ENCODE measurements at regions not wholly inside any gene's neighbourhood (a gene's known extent, or its start where the extent isn't known, plus 50 kb on each side); places are given as distances from the start of the nearest gene placed in this dataset.

DNA sequence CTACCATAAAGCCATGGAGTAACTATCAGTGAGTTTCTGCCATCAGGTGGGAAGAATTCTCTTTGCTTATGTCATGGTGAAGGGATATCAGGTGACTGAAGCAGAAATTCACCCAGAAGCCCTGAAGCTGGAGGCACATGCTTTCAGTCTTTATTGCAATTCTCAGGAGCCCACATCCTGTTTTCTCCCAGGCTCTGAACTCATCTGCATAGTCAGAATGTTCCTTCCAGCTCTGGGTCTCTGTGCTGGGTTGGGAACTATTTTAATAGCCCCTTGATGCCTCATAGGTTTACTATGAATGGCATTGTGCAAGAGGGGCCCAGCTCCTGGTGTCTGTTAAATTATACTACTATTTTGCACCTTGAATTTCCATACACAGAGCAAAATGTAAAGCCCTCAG, 198.4 kb upstream of the SOX9 start:
- Histone ChIP-seq H3K9me3 (ENCODE audit: low read length) (no peaks in the 10 kb centered on the region), H3K9ac (ENCODE audit: low read length) (peak overlapping the region; percentile 27; the same call in 1 of the 2 replicates), H2AFZ (ENCODE audit: low read length) (0 out of 2 replicates have a peak overlapping the region, but pooled peaks have one; percentile 18), H3K79me2 (ENCODE audit: low read length) (no peaks in the 10 kb centered on the region), H3K36me3 (ENCODE audit: low read depth, low read length) (no peaks in the 10 kb centered on the region), H3F3A (ENCODE audit: low read length, unreplicated experiment) (no peaks in the 10 kb centered on the region), H3K27ac (ENCODE audit: low read length) (peak overlapping the region; percentile 81), H3K4me1 (ENCODE audit: insufficient read depth, low read length) (peaks cover 50% of the 10 kb centered on the region), H3K27me3 (ENCODE audit: low read length) (no peaks in the 10 kb centered on the region), H4K20me1 (ENCODE audit: low read length) (no peaks in the 10 kb centered on the region), H3K4me3 (ENCODE audit: low read length) (no peak overlapping the region), H3K4me2 (ENCODE audit: low read length) (peak overlapping the region; percentile 56), H3K9me2 (replicated peaks; ENCODE audit: low read length) (no peaks in the 10 kb centered on the region)
- CTCF ChIA-PET = no interaction called here
- POLR2A ChIA-PET (ENCODE audit: unreplicated experiment) = interaction anchor here (0.6 kb wide), 1 partner anchor 196 kb away, joined by 3 read pairs; no protein-coding TSS in a partner anchor
- intact Hi-C loops (cut with micrococcal nuclease) = loop anchor here (1.0 to 10.0 kb wide), 6 partner anchors 22 to 808 kb away; no protein-coding TSS in a partner anchor
- DNase-seq (peak; percentile 98), ATAC-seq (peak; percentile 78)
- TF ChIP-seq EZH2phosphoT487 (IDR thresholded peaks at IDR 0.05; ENCODE audit: borderline replicate concordance, low read length) = no peak
- TF ChIP-seq EZH2 (IDR thresholded peaks at IDR 0.05; ENCODE audit: low read length, unreplicated experiment) = no peak
- BruUV-seq (replicated peaks) = no TSS peak

DNA sequence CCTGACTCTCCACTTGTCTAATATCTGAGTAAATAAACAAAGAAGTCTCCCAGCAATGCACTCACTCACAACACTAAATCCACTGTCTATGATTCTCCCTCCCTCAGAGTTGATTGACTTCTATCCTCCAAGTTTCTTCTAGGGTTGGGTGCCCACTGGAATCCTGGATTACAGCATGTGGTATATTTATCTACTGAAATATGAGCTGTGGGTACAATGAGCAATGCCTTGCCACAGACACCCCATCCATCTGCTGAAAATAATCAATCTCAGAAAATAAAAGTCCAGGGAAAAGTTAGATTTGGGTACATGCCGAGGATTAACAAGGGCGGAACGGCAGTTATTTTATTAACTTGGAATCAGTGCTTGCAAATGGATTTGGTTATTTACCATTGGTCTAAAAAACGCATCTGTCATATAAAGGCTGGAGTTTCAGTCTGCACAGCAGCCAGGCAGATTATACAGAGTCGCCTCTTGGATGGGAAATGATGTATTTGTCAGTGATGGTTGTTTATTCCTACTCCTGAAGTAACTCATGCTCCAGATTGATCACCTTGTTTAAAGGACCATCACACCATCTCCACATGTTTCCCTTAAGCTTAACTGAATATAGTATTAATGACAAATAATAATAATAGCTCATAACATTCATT, 193.9 kb upstream of the SOX9 start:
- intact Hi-C loops (cut with micrococcal nuclease) = loop anchor here (10.0 kb wide), 2 partner anchors 292 to 812 kb away; no protein-coding TSS in a partner anchor
- Histone ChIP-seq H3K36me3 (ENCODE audit: low read depth, low read length) (no peaks in the 10 kb centered on the region), H3K4me2 (ENCODE audit: low read length) (0 out of 2 replicates have a peak overlapping the region, but pooled peaks have one; percentile 7), H3K9ac (ENCODE audit: low read length) (no peak overlapping the region), H3K9me2 (replicated peaks; ENCODE audit: low read length) (no peaks in the 10 kb centered on the region), H3K4me1 (ENCODE audit: insufficient read depth, low read length) (peaks cover 32% of the 10 kb centered on the region), H3K4me3 (ENCODE audit: low read length) (no peak overlapping the region), H2AFZ (ENCODE audit: low read length) (no peak overlapping the region), H3K9me3 (ENCODE audit: low read length) (no peaks in the 10 kb centered on the region), H3K27me3 (ENCODE audit: low read length) (no peaks in the 10 kb centered on the region), H3K79me2 (ENCODE audit: low read length) (no peaks in the 10 kb centered on the region), H4K20me1 (ENCODE audit: low read length) (no peaks in the 10 kb centered on the region), H3F3A (ENCODE audit: low read length, unreplicated experiment) (no peaks in the 10 kb centered on the region), H3K27ac (ENCODE audit: low read length) (no peak overlapping the region)
- TF ChIP-seq, protein P1, sequence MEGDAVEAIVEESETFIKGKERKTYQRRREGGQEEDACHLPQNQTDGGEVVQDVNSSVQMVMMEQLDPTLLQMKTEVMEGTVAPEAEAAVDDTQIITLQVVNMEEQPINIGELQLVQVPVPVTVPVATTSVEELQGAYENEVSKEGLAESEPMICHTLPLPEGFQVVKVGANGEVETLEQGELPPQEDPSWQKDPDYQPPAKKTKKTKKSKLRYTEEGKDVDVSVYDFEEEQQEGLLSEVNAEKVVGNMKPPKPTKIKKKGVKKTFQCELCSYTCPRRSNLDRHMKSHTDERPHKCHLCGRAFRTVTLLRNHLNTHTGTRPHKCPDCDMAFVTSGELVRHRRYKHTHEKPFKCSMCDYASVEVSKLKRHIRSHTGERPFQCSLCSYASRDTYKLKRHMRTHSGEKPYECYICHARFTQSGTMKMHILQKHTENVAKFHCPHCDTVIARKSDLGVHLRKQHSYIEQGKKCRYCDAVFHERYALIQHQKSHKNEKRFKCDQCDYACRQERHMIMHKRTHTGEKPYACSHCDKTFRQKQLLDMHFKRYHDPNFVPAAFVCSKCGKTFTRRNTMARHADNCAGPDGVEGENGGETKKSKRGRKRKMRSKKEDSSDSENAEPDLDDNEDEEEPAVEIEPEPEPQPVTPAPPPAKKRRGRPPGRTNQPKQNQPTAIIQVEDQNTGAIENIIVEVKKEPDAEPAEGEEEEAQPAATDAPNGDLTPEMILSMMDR (conservative IDR thresholded peaks at IDR 0.05; ENCODE audit: low read depth, low read length) = no peak
- TF ChIP-seq EZH2 (IDR thresholded peaks at IDR 0.05; ENCODE audit: low read length, unreplicated experiment) (no peak), EZH2phosphoT487 (IDR thresholded peaks at IDR 0.05; ENCODE audit: borderline replicate concordance, low read length) (no peak)
- ChIA-PET POLR2A (ENCODE audit: unreplicated experiment) (interaction anchor here (0.5 kb wide), 1 partner anchor 9 kb away, joined by 7 read pairs; no protein-coding TSS in a partner anchor), CTCF (no interaction called here)
- peak; percentile 44 for ATAC-seq
- no TSS peak for BruUV-seq (replicated peaks)
- DNase-seq = peak; percentile 76

DNA sequence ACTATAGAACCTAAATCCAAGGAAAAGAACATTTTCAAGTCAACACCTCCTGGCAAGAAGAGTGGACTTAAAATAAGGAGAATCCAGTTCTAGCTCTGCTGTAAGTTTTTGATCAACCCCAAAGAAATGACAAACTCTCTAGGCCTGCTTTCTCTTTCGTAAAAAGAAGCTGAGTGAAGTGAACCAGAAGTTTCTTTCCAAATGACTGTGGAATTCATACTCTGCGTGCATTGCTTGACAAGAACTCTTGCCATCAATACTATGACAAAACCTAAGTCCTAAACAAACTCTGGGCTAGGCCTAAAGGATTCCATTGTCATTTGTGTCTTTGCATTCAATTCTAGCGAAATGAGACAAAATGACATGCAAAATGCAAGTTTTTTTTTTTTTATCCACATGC, 187.5 kb upstream of the SOX9 start:
- CTCF ChIA-PET = no interaction called here
- no peak for DNase-seq

More for the DNA sequence above, 187.5 kb upstream of the SOX9 start:
- no TSS peak for BruUV-seq (replicated peaks)
- no peak overlapping the region for H3K4me2 ChIP-seq (ENCODE audit: low read length)
- no peaks in the 10 kb centered on the region for H3K79me2 ChIP-seq (ENCODE audit: low read length)
- no peak overlapping the region for H3K9ac ChIP-seq (ENCODE audit: low read length)
- no peaks in the 10 kb centered on the region for H3F3A ChIP-seq (ENCODE audit: low read length, unreplicated experiment)
- H3K9me2 ChIP-seq (replicated peaks; ENCODE audit: low read length) = no peaks in the 10 kb centered on the region
- ATAC-seq = no peak
- H3K4me1 ChIP-seq (ENCODE audit: insufficient read depth, low read length) = peaks cover 43% of the 10 kb centered on the region
- H2AFZ ChIP-seq (ENCODE audit: low read length) = no peak overlapping the region
- H4K20me1 ChIP-seq (ENCODE audit: low read length) = no peaks in the 10 kb centered on the region
- POLR2A ChIA-PET (ENCODE audit: unreplicated experiment) = no interaction called here
- no peak overlapping the region for H3K27ac ChIP-seq (ENCODE audit: low read length)
- TF ChIP-seq EZH2 (IDR thresholded peaks at IDR 0.05; ENCODE audit: low read length, unreplicated experiment) (no peak), EZH2phosphoT487 (IDR thresholded peaks at IDR 0.05; ENCODE audit: borderline replicate concordance, low read length) (no peak)
- TF ChIP-seq, protein P1 (conservative IDR thresholded peaks at IDR 0.05; ENCODE audit: low read depth, low read length) = no peak
- H3K36me3 ChIP-seq (ENCODE audit: low read depth, low read length) = no peaks in the 10 kb centered on the region
- no peak overlapping the region for H3K4me3 ChIP-seq (ENCODE audit: low read length)
- no peaks in the 10 kb centered on the region for H3K9me3 ChIP-seq (ENCODE audit: low read length)
- intact Hi-C loops (cut with micrococcal nuclease) = no loop called here
- no peaks in the 10 kb centered on the region for H3K27me3 ChIP-seq (ENCODE audit: low read length)
